PFSK-1 (cell line): ENCODE measurements at regions not wholly inside any gene's neighbourhood (a gene's known extent, or its start where the extent isn't known, plus 50 kb on each side); places are given as distances from the start of the nearest gene placed in this dataset.

Experiments
- FOXP2 ChIP-seq: optimal IDR thresholded peaks from 2 replicates; pipeline ENCODE3; 2011; ENCODE audit warnings: borderline replicate concordance, control low read depth, inconsistent platforms; ENCODE audit not compliant: insufficient read depth; ENCODE audit errors: extremely low read length, extremely low read depth
- POLR2AphosphoS5 ChIP-seq: IDR thresholded peaks from 2 replicates; pipeline ENCODE4 v1.6.1; 2012; ENCODE audit warnings: low read depth, mild to moderate bottlenecking, control low read depth, low read length, moderate library complexity
- REST ChIP-seq, 2 experiments: IDR thresholded peaks; 2 replicates each; pipeline versions ENCODE4 v1.6.1 to v1.8.0; 2011 to 2012; ENCODE audit warnings: low read depth in 2 of 2, low read length in 2 of 2, control low read depth in 1 of 2, inconsistent platforms in 1 of 2, mild to moderate bottlenecking in 1 of 2, moderate library complexity in 1 of 2; ENCODE audit not compliant: insufficient read depth in 1 of 2
- SIN3A ChIP-seq: IDR thresholded peaks from 2 replicates; pipeline ENCODE4 v1.6.1; 2012; ENCODE audit warnings: mild to moderate bottlenecking, low read length, moderate library complexity, borderline replicate concordance; ENCODE audit not compliant: insufficient read depth
- TAF1 ChIP-seq: IDR thresholded peaks from 2 replicates; pipeline ENCODE4 v1.6.1; 2012; ENCODE audit warnings: low read length, control low read depth, borderline replicate concordance; ENCODE audit not compliant: insufficient read depth

DNA sequence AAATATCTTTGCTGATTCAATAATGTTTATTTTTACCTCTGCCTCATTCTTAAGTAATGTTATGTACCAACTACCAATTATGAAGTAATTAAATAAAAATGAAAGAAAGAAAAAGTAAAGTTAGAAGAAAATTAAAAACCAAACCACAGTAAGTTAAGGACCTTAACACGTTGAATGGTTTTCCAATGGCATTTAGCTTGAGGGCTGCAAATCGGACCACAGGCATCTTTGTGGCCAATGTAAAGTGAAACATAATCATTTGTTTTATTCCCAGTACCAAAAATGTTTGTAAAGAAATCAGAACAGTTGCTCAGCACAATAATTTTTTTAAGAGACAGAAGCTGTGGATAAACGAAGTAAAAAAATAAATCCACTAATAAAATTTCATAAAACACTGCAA, 1455.5 kb upstream of the ZEB2 start:
- no peak for TF ChIP-seq REST (IDR thresholded peaks at IDR 0.05; ENCODE audit: insufficient read depth in 1 of 2, low read depth in 2 of 2, low read length in 2 of 2)
- TF ChIP-seq TAF1, result no peak
- no peak for TF ChIP-seq POLR2AphosphoS5
- no peak for TF ChIP-seq SIN3A
- no peak for TF ChIP-seq FOXP2
